ENCODE measurements at regions not wholly inside any gene's neighbourhood (a gene's known extent, or its start where the extent isn't known, plus 50 kb on each side); places are given as distances from the start of the nearest gene placed in this dataset.

- TF ChIP-seq EP300 (IDR thresholded peaks at IDR 0.05) (no peak), POLR2A (IDR thresholded peaks at IDR 0.05; ENCODE audit: low read depth) (no peak), CTCF (IDR thresholded peaks at IDR 0.05) (no peak), POLR2AphosphoS5 (IDR thresholded peaks at IDR 0.05) (no peak)
Measured at GRCh38 chr13:95391785-95392184, 90.5 kb upstream of the ABCC4 start.

Data from esophagus muscularis mucosa (tissue), 4 donors.